ENCODE measurements at regions not wholly inside any gene's neighbourhood (a gene's known extent, or its start where the extent isn't known, plus 50 kb on each side); places are given as distances from the start of the nearest gene placed in this dataset.

- H3K27ac Mint-ChIP-seq (ENCODE audit: unreplicated experiment): peak overlapping the region; percentile 27
- H3K4me1 Mint-ChIP-seq (ENCODE audit: unreplicated experiment): peaks cover 34% of the 10 kb centered on the region
- no peak for DNase-seq (ENCODE audit: extremely low spot score, unreplicated experiment)
- peaks cover 9% of the 10 kb centered on the region for H3K9me3 Mint-ChIP-seq (ENCODE audit: unreplicated experiment)
- peaks cover 2% of the 10 kb centered on the region for H3K36me3 Mint-ChIP-seq (ENCODE audit: unreplicated experiment)
- no peak for TF ChIP-seq CTCF (IDR thresholded peaks at IDR 0.05)
- H3K4me3 Mint-ChIP-seq (ENCODE audit: unreplicated experiment): no peak overlapping the region
- no peaks in the 10 kb centered on the region for H3K27me3 Mint-ChIP-seq (ENCODE audit: unreplicated experiment)
Measured at GRCh38 chr4:34732176-34732950, 1512.0 kb downstream of the ARAP2 start.

GRCh38 chr4:34733185-34733941 lies 1511.0 kb downstream of the ARAP2 start:
- H3K27me3 Mint-ChIP-seq (ENCODE audit: unreplicated experiment): no peaks in the 10 kb centered on the region
- peak overlapping the region; percentile 55 for H3K27ac Mint-ChIP-seq (ENCODE audit: unreplicated experiment)
- H3K9me3 Mint-ChIP-seq (ENCODE audit: unreplicated experiment): peaks cover 5% of the 10 kb centered on the region
- no peak for DNase-seq (ENCODE audit: extremely low spot score, unreplicated experiment)
- H3K4me1 Mint-ChIP-seq (ENCODE audit: unreplicated experiment): peaks cover 34% of the 10 kb centered on the region
- H3K4me3 Mint-ChIP-seq (ENCODE audit: unreplicated experiment): no peak overlapping the region
- H3K36me3 Mint-ChIP-seq (ENCODE audit: unreplicated experiment): peaks cover 2% of the 10 kb centered on the region
- no peak for TF ChIP-seq CTCF (IDR thresholded peaks at IDR 0.05)

- H3K4me1 Mint-ChIP-seq (ENCODE audit: unreplicated experiment): no peaks in the 10 kb centered on the region
- no peak overlapping the region for H3K4me3 Mint-ChIP-seq (ENCODE audit: unreplicated experiment)
- no peaks in the 10 kb centered on the region for H3K36me3 Mint-ChIP-seq (ENCODE audit: unreplicated experiment)
- no peak for DNase-seq (ENCODE audit: extremely low spot score, unreplicated experiment)
- TF ChIP-seq CTCF (IDR thresholded peaks at IDR 0.05): peak; percentile 21
- H3K27me3 Mint-ChIP-seq (ENCODE audit: unreplicated experiment): peaks cover 2% of the 10 kb centered on the region
- no peak overlapping the region for H3K27ac Mint-ChIP-seq (ENCODE audit: unreplicated experiment)
- H3K9me3 Mint-ChIP-seq (ENCODE audit: unreplicated experiment): no peaks in the 10 kb centered on the region
Measured at GRCh38 chr4:34766935-34767334, 1477.4 kb downstream of the ARAP2 start.

GRCh38 chr4:34767407-34767806 lies 1476.9 kb downstream of the ARAP2 start:
- Mint-ChIP-seq H3K27ac (ENCODE audit: unreplicated experiment) (no peak overlapping the region), H3K4me3 (ENCODE audit: unreplicated experiment) (no peak overlapping the region)
- no peak for TF ChIP-seq CTCF (IDR thresholded peaks at IDR 0.05)

GRCh38 chr4:34771632-34772031 lies 1472.7 kb downstream of the ARAP2 start:
- no peak overlapping the region for H3K27ac Mint-ChIP-seq (ENCODE audit: unreplicated experiment)
- H3K4me3 Mint-ChIP-seq (ENCODE audit: unreplicated experiment): no peak overlapping the region
- H3K36me3 Mint-ChIP-seq (ENCODE audit: unreplicated experiment): no peaks in the 10 kb centered on the region
- peaks cover 2% of the 10 kb centered on the region for H3K27me3 Mint-ChIP-seq (ENCODE audit: unreplicated experiment)
- H3K9me3 Mint-ChIP-seq (ENCODE audit: unreplicated experiment): no peaks in the 10 kb centered on the region
- DNase-seq (ENCODE audit: extremely low spot score, unreplicated experiment): no peak
- H3K4me1 Mint-ChIP-seq (ENCODE audit: unreplicated experiment): no peaks in the 10 kb centered on the region
- TF ChIP-seq CTCF (IDR thresholded peaks at IDR 0.05): no peak

More at GRCh38 chr4:34767407-34767806, 1476.9 kb downstream of the ARAP2 start:
- H3K27me3 Mint-ChIP-seq (ENCODE audit: unreplicated experiment): peaks cover 2% of the 10 kb centered on the region
- H3K36me3 Mint-ChIP-seq (ENCODE audit: unreplicated experiment): no peaks in the 10 kb centered on the region
- H3K9me3 Mint-ChIP-seq (ENCODE audit: unreplicated experiment): no peaks in the 10 kb centered on the region
- DNase-seq (ENCODE audit: extremely low spot score, unreplicated experiment): no peak
- no peaks in the 10 kb centered on the region for H3K4me1 Mint-ChIP-seq (ENCODE audit: unreplicated experiment)
